ENCODE measurements at regions not wholly inside any gene's neighbourhood (a gene's known extent, or its start where the extent isn't known, plus 50 kb on each side); places are given as distances from the start of the nearest gene placed in this dataset.

DNA sequence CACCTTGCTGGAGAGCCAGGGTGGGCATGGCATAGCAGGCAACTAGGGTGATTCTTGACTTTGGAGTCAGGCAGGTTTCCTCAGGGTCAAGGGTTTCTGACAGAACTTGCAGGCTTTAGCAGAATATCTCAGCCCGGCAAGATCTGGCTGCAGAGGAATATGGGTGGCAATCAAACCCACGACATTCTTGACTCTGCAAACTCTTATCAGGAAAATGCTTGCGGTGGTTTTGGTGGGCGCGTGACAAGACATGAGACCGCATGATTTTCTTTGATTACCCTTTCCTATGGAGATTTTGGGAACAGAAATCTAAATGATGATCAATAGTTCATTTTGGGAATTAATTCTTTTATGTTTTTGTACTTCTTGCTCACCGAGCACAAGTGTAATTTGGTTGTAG lies 449.5 kb downstream of the VRK1 start:
- H3K4me3 ChIP-seq (ENCODE audit: low read depth, low read length): no peak overlapping the region

DNA sequence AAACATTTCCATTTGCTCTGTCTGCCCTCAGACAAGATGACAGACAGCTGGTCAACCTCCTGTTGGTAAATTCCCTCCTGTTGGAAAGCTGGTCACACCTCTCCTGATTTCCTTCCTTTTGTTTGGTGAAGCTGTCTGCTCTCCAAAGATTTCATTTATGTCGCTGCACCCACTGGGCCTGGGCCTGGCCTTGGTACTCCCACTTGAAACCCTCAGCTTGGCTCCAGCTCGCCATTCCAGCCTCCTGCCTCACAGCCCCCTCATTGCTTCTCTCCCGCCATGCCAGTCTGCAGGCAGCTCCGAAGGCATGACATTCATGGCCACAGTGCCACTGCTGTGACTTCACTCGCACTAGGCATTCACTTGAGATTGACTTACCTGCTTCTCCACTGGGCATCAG lies 451.8 kb downstream of the VRK1 start:
- no peak overlapping the region for H3K4me3 ChIP-seq (ENCODE audit: low read depth, low read length)

DNA sequence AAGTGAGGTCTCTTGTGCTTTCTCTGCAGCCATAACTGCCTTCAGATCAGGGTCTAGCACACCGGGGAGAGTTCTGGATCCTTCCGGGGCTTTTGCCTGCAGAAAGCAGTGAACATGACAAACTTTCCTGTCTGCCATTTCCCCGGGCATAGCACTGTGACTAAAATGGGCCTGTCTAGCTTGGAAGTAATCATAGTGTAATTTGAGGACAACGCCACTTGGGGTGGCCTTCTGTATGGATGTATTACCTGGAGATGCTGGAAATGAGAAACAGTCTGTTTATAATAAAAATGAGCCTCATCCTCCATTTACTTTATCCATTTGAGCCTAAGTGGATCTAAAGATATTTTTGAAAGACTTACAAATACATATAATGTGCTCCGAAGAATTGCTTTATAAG lies 453.7 kb downstream of the VRK1 start:
- H3K4me3 ChIP-seq (ENCODE audit: low read depth, low read length): no peak overlapping the region

DNA sequence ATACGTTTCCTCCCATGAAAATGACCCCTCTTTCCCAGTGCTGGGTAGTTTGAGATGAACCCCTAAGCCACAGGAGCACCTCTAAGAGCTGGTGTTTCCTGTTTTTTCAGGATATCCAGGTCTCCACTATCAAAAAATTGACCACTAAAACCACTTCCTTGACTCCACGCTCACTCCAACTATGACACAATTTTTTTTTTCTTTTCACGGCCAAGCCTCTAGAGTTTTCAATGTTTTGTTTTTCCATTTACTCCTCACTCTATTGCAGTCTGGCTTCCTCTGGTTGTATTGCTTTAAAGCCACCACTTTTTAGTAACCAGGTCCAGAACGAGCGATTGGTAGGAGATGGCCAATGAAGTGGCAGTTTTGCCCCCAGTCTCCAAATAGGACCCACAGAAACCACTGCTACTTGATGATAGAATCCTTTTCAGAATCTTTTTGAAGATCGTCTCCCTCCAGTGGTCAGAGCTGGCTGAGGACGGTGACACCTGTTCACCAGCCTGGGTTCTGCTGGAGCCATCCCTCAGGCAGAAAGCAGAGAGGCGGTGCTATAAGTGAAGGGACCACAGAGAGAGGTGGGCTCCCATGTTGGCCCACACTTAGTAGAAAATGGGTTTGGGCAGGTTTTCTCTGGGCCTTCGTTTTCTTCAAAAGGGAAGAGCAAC lies 454.4 kb downstream of the VRK1 start:
- no peak overlapping the region for H3K4me3 ChIP-seq (ENCODE audit: low read depth, low read length)

GRCh38 chr14:97253756-97254155 lies 456.6 kb downstream of the VRK1 start:
- no peak overlapping the region for H3K4me3 ChIP-seq (ENCODE audit: low read depth, low read length)

- no peak overlapping the region for H3K4me3 ChIP-seq (ENCODE audit: low read depth, low read length)
These were observed 465.2 kb downstream of the VRK1 start for GRCh38 chr14:97262336-97262735.

DNA sequence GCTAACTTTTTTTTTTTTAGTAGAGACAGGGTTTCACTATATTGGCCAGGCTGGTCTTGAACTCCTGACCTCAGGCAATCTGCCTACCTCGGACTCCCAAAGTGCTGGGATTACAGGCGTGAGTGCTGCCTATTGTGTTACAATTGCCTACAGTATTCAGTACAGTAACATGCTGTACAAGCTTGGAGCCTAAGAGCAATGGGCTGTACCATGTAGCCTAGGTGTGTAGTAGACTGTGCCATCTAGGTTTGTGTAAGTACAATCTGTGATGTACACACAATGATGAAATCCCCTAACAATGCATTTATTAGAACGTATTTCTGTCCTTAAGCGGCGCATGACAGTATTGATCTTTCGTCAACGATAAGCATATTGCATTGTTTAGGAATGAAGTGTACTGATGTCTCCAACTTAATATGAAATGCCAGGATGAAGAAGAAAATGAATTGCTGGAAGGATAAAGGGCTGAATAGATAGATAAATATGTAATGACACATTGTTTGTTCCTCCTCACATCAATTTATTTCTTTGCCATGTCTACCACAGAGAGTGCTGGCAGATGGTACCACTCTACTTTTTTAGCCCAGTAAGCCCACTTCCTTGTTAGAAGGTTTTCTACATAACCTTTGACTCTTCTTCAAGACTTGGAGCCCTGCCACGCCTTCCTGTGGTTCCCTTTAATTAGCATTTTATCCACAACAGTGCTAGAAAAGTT lies 467.5 kb downstream of the VRK1 start:
- no peak overlapping the region for H3K4me3 ChIP-seq (ENCODE audit: low read depth, low read length)

GRCh38 chr14:97266653-97267052 lies 469.5 kb downstream of the VRK1 start:
- no peak overlapping the region for H3K4me3 ChIP-seq (ENCODE audit: low read depth, low read length)

DNA sequence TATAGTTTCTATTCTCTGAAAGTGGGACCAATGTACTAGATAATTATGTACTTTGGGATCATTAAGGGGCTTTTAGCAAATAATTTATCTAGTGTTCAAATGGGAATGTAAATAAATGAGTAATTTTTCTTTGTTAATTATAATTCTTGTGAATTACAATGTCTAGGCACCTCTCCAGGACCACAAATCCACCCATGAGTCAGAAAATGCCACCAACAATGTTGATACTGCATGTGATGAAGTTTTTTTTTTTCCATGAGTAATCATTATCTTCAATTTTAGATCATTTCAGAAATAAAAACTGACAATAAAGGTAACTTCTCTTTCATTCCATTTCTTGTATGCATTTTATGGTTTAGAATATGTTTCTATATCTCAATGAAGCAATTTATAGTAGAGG lies 470.3 kb downstream of the VRK1 start:
- H3K4me3 ChIP-seq (ENCODE audit: low read depth, low read length): no peak overlapping the region

- no peak overlapping the region for H3K4me3 ChIP-seq (ENCODE audit: low read depth, low read length)
These were observed 470.9 kb downstream of the VRK1 start for GRCh38 chr14:97268097-97268496.

GRCh38 chr14:97270308-97270707 lies 473.1 kb downstream of the VRK1 start:
- H3K4me3 ChIP-seq (ENCODE audit: low read depth, low read length): no peak overlapping the region

DNA sequence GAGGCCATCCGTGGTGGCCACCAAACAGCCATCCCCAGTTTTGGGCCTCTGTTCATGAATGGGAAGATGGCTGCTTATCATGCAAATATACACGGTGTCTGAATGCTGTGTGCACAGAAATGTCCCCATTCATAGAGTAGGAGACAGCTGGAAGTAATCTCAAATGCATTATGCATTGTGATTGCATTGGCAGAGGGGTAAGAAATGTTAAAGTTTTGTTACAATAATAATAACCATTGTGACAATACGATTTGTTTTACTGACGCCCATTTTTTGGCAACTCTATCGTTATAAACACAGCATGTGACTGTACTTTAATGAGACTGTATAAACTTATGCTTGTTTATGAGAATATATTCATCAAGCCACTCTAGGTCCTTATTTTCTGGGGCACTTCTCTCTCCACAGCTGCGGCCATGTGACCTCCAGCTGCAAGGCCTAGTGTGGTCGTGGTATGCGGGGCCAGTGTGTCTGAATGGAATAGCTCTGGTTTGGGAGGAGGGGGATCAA lies 474.3 kb downstream of the VRK1 start:
- no peak overlapping the region for H3K4me3 ChIP-seq (ENCODE audit: low read depth, low read length)

DNA sequence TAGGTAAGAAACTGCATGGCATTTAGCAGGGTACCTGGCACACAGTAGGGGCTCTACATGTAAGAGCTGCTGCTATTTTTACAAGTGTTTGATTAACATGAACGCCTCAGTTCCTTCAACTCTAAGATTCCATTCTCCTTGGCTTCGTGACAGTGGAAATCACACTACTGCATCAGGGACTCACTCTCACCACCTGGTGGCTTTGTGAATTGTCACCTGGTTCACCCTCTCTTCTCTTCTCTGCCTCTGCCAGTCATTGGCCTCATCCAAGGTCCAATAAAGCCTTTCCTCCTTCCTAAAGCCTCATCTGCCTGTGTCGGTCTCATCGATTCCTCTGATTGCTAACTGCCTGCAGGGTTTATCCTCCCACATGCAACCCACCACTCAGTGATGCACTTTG lies 476.4 kb downstream of the VRK1 start:
- H3K4me3 ChIP-seq (ENCODE audit: low read depth, low read length): no peak overlapping the region

- no peak overlapping the region for H3K4me3 ChIP-seq (ENCODE audit: low read depth, low read length)
These were observed 477.4 kb downstream of the VRK1 start for GRCh38 chr14:97274626-97275025.

DNA sequence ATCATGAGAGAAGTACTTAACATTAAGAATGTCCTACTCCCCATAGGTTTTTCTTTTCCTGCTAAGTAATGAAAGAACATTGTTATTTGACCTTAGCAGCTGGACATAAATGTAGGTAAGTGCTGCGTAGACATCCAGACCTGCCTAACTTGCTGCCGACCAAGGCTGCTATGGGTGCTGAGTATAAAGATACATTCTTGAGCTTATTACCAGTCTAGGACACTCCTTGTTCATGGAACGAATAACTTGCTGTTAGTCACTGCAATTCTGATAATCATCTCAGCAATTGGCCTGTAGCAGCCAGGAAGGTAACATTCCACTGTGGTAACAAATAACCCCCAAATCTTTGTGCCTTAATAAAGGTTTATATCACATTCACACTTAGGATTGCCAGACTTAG lies 478.1 kb downstream of the VRK1 start:
- H3K4me3 ChIP-seq (ENCODE audit: low read depth, low read length): no peak overlapping the region

DNA sequence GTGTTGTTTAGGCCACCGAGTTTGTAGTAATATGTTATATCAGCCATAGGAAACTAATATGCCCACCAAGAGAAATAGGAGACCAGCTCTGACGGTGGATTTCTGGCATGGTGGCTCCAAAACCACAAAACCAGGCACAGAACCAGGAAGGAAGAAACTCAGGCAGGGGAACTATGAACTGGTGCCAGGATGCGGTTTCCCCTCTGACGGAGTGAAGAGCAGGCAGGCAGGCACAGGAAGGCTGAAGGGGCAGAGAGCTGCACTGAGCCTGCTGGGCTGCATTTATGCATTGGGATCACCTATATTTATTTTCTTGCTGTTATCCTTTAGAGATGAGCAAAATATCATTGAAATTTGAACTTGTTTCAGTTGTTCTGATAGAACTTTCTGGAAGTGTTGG lies 479.4 kb downstream of the VRK1 start:
- no peak overlapping the region for H3K4me3 ChIP-seq (ENCODE audit: low read depth, low read length)

GRCh38 chr14:97277711-97278110 lies 480.5 kb downstream of the VRK1 start:
- no peak overlapping the region for H3K4me3 ChIP-seq (ENCODE audit: low read depth, low read length)

GRCh38 chr14:97280526-97280925 lies 483.3 kb downstream of the VRK1 start:
- H3K4me3 ChIP-seq (ENCODE audit: low read depth, low read length): no peak overlapping the region

GRCh38 chr14:97281741-97282140 lies 484.6 kb downstream of the VRK1 start:
- H3K4me3 ChIP-seq (ENCODE audit: low read depth, low read length): no peak overlapping the region

GRCh38 chr14:97282210-97283004 lies 485.2 kb downstream of the VRK1 start:
- H3K4me3 ChIP-seq (ENCODE audit: low read depth, low read length): no peak overlapping the region

DNA sequence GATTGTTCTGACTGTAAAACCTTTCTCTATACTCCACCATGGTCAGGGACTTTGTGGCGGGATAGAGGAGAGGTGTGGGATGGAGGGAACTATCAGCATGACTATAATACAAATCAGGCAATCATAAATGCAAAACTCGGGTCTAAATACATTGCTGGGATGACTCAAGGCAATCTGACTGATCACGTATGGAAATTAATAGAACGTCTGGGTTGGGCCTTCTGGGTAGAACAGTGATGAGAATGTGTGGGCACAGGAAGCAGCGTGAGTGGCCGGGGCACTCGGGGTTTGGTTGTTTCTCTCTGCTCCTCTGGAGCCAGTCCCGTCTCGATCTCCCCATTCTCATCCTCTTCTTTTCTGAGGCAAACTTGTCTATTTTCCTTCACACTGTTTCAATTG lies 485.8 kb downstream of the VRK1 start:
- H3K4me3 ChIP-seq (ENCODE audit: low read depth, low read length): no peak overlapping the region

DNA sequence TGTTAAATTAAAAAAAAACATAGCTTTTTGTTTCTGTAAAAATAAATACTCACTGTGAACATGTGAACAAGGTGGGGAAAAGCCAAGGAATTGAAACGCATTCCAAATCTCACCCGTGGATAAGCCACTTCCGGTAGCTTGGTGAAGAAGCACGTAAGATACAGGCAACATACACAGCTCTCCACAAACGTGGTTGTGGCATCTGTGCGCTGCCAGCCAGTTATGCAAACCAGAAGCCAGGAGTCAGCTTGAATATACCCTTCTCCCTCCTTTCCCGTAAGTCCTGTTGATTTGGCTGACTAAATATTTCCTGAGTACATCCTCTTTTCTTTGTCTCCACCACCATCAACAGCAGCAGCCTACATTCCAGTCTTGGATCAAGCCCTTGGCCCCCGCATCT lies 486.2 kb downstream of the VRK1 start:
- no peak overlapping the region for H3K4me3 ChIP-seq (ENCODE audit: low read depth, low read length)

All from iPS-11a (cell line).